Activated gamma-delta T cell treated with anti-CD3 and anti-CD28 coated beads, Interleukin-2, amount 50 U/mL, for 16 hours (primary cell): ENCODE measurements at regions not wholly inside any gene's neighbourhood (a gene's known extent, or its start where the extent isn't known, plus 50 kb on each side); places are given as distances from the start of the nearest gene placed in this dataset.
"Not testable (repeated sequence)": the region's sequence is repeated elsewhere in the genome, so short reads cannot be mapped to it uniquely, and the experiment has no call there.

ENCODE experiments used
- DNase-seq: peaks from one replicate; pipeline ENCODE4 v3.0.0-alpha.2; 2020; ENCODE audit warnings: low read depth

DNA sequence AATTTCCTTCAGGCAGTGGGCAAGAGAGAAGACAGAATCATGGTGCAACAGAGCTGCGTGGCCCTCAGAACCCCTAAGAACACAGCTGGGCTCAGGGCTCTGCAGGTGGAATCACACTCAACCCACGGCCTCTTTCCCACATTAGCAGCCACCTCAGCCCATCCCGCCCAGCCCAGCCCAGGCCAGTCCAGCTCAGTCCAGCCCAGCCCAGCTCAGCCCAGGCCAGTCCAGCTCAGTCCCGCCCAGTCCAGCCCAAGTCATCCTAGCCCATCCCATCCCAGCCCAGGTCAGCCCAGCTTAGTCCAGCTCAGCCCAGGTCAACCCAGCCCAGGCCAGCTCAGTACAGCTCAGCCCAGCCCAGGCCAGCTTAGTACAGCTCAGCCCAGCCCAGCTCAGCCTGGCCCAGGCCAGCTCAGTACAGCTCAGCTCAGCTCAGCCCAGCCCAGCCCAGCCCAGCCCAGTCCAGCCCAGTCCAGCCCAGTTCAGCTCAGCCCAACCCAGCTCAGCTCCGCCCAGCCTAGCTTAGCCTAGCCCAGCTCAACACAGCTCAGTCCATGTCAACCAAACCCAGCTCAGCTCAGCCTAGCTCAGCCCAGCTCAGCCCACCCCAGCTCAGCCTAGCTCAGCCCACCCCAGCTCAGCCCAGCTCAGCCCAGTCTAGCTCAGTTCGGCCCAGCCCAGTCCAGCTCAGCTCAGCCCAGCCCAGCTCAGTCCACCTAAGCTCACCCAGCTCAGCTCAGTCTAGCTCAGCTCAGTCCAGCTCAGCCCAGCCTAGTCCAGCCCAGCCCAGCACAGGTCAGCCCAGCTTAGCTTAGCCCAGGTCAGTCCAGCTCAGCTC is 183.1 kb downstream of the TMEM121 start:
- no peak for DNase-seq

DNA sequence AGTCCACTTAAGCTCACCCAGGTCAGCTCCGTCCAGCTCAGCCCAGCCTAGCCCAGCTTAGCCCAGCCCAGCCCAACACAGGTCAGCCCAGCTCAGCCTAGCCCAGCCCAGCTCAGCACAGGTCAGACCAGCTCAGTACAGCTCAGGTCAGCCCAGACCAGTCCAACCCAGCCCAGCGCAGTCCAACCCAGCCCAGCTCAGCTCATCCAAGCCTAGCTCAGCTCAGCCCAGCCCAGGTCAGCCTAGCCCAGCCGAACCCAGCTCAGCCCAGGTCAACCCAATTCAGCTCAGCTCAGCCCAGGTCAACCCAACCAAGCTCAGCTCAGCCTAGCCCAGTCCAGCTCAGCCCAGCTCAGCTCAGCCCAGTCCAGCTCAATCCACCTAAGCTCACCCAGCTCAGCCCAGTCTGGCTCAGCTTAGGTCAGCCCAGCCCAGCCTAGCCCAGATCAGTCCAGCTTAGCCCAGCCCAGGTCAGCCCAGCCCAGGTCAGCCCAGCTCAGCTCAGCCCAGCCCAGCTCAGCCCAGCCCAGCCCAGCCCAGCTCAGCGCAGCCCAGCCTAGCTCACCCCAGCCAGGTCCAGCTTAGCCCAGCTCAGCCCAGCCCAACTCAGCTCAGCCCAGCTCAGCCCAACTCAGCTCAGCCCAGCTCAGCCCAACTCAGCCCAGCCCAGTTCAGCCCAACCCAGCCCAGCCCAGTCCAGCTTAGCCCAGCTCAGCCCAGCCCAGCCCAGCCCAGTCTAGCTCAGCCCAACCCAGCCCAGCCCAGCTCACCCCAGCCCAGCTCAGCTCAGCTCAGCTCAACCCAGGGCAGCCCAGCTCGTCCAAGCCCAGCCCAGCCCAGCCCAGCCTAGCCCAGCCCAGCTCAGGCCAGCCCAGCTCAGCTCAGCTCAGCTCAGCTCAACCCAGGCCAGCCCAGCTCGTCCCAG is 184.0 kb downstream of the TMEM121 start:
- no peak for DNase-seq

DNA sequence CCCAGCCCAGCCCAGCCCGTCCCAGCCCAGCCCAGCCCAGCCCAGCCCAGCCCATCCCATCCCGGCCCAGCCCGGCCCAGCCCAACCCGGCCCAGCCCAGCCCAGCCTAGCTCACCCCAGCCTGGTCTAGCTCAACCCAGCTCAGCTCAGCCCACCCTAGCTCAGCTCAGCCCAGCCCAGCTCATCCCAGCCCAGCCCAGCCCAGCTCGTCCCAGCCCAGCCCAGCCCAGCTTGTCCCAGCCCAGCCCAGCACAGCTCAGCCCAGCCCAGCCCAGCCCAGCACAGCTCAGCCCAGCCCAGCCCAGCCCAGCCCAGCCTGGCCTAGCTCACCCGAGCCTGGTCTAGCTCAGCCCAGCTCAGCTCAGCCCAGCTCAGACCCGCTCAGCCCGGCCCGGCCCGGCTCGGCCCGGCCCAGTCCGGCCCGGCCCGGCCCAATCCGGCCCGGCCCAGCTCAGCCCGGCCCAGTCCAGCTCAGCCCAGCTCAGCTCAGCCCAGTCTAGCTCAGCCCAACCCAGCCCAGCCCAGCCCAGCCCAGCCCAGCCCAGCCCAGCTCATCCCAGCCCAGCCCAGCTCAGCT is 184.7 kb downstream of the TMEM121 start:
- DNase-seq: no peak

DNA sequence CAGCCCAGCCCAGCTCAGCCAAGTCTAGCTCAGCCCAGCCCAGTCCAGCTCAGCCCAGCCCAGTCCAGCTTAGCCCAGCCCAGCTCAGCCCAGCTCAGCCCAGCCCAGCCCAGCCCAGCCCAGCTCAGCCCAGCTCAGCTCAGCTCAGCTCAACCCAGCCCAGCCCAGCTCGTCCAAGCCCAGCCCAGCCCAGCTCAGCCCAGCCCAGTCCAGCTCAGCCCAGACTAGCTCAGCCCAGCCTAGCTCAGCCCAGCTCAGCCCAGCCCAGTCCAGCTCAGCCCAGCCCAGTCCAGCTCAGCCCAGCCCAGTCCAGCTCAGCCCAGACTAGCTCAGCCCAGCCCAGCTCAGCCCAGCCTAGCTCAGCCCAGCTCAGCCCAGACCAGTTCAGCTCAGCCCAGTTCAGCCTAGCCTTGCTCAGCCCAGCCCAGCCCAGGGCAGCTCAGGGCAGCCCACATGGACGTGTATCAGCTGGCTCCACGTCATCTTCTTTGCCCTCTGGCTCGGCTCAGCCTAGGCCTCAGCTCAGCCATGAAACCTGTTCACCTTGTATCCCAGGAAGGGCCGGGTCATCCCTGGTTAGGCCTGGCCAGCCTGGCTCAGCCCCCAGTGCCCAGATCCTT is 185.6 kb downstream of the TMEM121 start:
- no peak for DNase-seq

DNA sequence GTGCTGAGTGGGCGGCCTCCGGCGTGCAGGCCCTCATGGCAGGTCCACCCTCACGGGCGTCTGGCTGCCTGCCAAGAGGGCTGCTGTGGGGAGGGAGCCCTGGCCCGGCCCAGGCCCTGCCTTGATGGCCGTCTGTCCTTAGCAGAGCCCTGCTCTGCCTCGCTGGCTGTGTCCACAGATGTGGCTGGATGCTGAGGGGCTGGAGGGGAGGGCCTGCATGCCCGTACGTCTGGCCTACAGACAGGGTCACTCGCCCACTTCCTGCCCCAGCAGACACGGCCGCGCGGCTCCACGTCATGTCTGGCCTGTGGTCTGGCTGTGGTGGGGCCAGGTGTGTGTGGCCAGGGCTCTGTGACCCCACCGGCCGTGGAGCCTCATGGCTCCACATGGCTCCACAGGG is 186.3 kb downstream of the TMEM121 start:
- DNase-seq: not testable (repeated sequence)

DNA sequence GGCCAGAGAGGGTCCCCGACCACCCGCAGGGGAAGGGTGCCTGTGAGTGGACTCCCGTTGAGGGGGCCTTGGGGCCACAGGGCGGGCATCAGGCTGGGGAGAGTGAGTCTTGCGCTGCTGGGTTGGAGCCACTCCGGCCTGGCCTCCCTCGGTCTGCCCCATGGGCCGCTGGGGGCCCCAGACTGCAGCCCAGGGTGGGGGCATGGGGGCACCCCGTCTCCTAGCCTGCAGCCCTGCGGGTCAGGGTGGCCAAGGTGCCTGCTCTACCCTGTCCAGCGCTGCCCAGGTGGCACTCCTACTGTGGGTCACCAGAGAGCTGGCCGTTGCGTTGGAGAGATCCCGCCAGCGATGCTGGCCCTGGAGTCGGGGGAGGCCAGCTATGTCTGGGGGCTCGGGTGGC is 186.8 kb downstream of the TMEM121 start:
- not testable (repeated sequence) for DNase-seq

DNA sequence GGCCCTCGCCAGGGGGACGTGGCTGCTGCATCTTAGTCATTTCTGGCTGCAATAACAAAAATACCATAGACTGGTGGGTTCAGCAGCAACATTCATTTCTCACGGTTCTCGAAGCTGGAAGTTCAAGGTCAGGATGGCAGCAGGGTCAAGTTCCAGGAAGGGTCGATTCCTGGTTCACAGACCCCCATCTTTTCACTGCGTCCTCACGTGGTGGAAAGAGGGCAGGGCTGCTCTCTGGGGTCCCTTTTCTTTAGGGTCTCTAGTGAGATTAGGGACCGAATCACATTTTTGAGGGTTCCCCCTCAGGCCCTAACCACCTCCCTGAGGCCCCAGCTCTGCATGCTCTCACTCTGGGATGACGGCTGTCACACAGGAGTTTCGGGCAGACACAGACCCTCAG is 187.5 kb downstream of the TMEM121 start:
- not testable (repeated sequence) for DNase-seq

DNA sequence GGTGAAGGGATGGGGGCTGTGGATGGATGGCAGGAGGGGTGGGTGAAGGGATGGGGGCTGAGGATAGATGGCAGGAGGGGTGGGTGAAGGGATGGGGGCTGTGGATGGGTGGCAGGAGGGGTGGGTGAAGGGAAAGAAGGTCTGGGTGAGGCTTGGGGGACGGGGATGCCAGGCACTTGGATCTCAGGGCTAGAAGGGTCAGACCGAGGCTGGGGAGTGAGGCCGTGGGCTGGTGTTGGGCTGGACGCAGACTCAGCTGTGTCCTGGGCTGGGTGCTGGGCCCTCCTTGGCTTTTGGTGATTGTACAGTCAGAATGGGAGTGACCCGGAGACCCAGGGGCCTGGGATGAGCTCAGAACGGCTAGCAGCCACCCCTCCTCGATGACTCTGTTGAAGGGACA is 192.4 kb downstream of the TMEM121 start:
- DNase-seq: not testable (repeated sequence)

DNA sequence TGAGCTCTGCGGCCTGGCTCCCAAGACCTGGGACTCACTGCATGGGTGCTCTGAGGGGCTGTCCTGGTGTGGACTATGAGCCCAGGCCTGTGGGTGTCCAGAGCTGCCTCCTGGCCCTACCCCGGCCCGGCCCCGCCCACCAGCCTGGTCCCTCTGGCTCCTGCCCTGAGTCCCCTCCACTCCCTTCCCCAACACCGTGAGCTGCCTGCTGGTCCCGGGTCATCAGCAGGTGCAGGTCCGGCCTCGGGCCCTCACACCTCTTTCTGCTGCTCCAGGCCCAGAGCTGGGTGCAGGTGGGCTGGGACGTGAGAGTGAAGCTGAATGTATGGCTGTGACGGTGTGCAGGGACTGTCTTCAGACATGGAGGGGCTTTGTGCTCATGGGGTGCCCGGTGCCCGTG is 193.7 kb downstream of the TMEM121 start:
- DNase-seq: not testable (repeated sequence)

DNA sequence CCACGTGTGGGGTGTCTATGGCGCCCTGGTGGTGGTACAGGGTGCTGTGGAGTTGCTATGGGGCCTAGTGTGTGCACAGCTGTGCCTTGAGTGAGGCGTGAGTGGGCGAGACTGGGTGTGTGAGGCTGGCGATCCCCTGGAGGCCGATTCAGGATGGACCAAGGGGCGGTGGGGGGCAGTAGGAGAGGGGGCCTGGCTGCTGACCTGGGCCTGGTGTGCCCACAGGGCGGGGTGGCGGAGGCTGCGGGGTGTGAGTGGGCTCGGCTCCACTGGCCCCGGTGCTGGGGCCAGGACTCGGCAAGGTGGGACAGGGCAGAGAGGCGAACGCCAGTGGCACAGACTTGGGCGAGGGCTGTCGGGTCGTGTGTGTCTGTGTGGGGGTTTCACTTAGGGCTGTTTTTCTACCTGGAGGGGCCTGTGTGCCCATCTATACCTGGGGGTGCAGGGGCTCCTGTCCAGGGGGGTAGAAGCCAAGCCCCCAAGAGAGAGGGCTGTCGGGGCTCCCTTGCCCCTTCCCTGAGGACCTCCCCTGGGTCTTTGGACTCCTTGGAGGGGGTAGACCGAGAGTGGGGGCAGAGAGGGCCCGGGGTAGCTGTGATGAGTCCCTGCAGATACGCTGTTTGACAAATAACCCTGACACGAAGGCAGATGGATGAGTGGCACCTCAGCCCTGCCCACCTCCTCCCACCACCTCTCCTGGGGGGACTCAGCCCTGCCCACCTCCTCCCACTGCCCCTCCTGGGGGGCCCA is 194.6 kb downstream of the TMEM121 start:
- not testable (repeated sequence) for DNase-seq

DNA sequence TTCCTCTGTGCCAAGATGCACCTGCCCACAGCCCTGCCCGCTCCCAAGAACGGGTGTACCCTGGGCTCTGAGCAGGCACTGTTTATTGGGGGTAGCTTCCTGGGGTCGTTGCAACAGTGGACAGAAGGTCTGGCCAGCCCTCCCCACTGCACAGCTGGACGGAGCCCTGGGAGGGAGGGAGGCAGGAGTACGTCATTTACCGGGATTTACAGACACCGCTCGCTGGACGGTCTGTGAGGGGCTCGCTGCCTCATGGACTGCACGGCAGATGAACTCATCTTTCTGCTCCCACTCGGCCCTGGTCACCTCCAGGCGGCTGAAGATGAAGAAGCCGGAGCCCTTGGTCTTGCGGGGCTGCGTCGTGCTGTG is 195.2 kb downstream of the TMEM121 start:
- not testable (repeated sequence) for DNase-seq

DNA sequence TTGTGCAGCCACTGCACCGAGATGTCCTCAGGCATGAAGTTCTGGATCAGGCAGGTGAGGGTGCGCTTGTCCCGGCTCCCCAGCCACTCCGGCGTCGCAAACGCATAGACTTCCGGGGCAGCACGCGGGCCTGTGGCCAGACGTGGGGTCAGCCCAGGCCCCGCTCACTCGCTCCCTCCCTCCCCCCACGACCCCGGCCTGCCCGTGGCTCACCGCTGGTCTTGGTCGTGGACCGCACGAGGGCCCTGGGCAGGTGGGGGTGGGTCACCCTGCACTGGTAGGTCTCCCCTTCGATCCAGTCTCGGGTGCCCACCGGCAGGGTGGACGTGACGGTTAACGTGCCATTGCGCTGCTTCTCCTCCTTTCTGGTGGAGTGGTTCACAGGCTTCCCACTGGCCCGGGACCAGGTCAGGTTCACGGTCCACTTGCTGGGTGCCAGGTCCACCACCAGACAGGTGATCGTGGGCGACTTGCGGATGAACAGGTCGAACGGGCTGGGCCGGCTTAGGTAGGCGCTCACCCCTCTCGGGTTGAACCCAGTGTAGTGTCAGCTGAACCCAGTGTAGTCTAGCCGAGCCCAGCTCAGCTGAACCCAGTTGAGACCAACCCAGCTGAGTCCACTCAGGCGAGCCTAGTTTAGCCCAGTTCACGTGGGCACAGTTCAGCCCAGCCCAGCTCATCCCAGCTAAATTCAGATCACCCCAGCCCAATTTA is 195.8 kb downstream of the TMEM121 start:
- DNase-seq: not testable (repeated sequence)

DNA sequence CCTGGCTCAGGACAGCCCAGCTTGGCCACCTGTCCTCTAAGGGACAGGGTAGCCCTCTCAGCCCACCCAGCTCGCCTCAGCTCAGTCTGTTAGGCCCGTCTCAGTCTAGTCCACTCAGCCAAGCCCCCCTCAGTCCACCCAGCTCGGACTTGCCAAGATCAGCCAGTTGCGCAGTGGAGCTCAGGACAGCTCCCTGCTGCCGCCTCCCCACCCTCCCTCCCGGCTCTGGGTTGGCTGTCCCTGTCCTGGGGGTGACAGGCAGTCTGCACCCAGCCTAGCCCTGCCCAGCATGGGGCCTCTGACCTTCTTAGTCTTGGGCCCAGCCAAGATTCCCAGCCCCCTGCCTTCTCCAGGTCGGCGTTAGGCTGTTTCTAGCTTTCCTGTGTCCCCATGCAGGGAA is 196.9 kb downstream of the TMEM121 start:
- not testable (repeated sequence) for DNase-seq

DNA sequence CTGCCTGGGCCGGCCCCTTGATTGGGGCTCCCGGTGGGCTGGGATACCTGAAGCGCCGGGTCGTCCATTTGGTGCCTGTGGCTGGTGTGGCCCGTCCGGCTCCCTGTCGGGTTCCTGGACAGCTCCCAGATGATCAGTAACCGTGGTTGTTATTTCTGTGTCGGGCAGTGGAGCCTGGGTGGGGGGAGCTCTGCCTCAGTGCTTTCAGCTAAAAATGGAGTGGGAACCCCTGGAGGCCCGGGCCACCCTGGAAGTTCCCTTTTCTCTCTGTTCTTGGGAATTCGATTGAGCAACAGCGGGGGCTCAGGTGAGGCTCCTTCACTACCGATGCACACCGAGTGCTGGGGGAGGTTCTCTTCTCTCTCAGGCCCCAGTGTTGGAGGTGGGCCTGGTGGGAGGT is 197.4 kb downstream of the TMEM121 start:
- not testable (repeated sequence) for DNase-seq

DNA sequence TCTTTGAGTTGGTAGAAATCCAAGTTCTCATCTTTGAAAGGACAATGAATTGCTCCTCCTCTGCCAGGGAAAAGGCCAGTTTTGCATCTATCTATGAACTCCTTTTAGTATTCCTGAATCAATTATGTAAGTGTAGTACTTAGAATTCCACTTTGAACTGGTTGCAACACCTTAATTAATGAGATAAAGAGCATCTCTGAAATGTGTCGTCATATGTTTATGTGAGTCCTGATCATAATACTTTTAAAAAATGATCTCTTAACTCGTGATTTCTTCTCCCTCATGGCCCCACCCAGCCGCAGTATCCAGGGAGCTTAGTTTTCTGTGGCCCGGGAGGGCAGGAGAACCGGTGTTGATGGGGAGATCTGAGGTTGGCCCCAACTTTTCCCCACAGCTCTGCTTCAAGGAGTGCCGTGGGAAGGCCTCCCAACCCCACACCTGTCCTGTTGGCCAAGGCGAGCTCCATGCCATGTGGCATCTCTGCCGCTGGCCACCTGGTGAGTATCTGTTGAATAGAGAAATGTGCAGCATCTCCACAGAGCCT is 203.5 kb downstream of the TMEM121 start:
- not testable (repeated sequence) for DNase-seq

DNA sequence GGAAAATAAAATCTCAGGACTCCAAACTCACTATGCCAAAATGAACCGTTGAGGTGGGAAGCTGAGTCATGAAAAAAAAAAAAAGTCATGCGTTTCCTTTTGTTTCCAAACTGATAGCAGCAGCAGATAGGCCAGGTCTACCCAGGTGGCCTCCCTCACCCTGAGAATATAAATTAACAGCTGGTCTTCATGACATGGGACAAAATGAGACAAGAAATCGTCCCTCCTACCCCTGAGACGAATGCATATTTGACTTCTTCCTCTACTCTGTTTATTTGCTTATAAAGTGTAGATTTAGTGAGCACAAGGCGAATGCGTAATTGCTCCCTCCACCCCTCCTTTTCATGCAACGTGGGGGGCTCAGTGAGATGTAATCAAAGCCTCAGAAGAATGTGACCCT is 204.3 kb downstream of the TMEM121 start:
- DNase-seq: not testable (repeated sequence)

DNA sequence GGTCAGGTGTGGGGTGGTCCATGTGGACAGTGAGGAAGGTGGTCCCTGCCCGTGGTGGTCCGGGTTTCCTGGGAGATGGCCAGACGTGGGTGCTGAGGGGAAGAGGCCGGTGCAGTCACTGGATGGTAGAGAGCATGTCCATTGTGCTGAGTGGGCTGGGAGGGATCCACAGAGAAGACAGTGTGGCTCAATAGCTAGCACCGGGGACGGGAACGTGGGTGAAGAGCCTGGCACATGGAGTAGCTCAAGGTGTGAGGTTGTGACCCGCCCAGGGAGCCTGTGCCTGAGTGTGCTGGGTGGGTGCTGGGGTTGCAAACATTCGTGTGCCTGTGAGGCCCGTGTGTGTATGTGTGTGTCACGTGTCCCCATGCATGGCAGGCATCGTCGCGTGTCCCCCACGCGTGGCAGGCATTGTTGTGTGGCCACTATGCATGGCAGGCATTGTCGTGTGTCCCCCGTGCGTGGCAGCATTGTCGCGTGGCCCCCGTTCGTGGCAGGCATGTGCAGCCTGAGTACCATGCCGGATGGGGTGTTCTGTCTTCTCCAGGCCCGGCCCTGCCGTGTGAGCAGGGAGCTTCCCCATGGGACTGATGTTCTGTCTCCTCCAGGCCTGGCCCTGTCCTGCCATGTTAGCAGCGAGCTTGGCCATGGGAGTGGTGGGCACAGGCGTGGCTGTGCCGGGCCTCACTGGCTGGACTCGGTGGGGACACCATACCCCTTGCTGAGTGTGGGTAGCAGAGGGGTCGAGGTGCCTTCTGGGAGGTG is 205.0 kb downstream of the TMEM121 start:
- DNase-seq: not testable (repeated sequence)

DNA sequence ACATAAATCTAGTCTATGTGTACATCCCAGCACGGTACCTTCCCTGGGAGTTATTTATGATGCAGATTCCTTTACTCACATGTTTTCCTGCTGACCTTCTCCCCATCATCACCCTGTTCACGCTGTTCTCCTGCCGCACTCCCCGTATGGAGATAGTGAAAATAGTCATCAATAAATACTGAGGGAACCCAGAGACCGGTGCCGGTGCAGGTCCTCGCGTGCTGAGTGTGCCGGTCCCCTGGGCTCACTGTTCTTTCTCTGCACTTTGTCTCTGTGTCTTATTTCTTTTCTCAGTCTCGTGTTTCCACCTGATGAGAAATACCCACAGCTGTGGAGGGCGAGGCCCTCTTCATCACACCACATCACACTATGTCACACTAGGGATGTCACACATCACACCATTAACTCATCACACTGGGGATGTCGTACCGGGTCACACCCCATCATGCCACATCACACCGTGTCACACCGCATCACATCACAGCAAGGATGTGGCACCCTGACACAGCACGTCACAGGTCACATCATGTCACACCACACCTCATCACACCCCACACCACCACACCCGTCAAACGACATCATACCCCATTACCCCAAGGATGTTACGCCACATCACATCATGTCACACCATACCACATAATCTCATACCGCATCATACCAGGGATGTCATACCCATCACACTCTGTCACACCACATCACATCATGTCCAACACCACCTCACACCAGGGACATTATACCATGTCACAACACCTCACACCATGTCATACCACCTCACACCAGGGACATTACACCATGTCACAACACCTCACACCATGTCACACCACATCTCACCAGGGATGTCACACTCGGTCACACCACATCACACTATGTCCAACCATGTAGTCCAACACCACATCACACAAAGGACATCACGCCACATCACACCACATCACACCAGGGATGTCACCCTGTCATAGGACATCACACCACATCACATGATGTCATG is 207.0 kb downstream of the TMEM121 start:
- no peak for DNase-seq
